Thyroid gland (tissue), 4 donors: ENCODE measurements at regions not wholly inside any gene's neighbourhood (a gene's known extent, or its start where the extent isn't known, plus 50 kb on each side); places are given as distances from the start of the nearest gene placed in this dataset.

Source experiments
- DNase-seq, 2 donors: peaks; one replicate each; pipeline ENCODE4 v3.0.0-alpha.2; 2019
- H3K27ac ChIP-seq, 3 donors: fragments of 200-600 bp; sonication (generic); 1 replicate in 2 of 3; 2 replicates in 1 of 3; pipeline ENCODE4 v1.5.1; 2016 to 2019; ENCODE audit warnings: mild to moderate bottlenecking in 1 of 3, moderate library complexity in 1 of 3
- H3K27me3 ChIP-seq: fragments of 200-600 bp; sonication (generic); one replicate; pipeline ENCODE4 v1.5.1; 2019
- H3K36me3 ChIP-seq, 2 donors: fragments of 200-600 bp; sonication (generic); one replicate each; pipeline ENCODE4 v1.5.1; 2016 to 2019
- H3K4me1 ChIP-seq, 2 donors: fragments of 200-600 bp; sonication (generic); one replicate each; pipeline ENCODE4 v1.5.1; 2017 to 2019
- H3K4me3 ChIP-seq, 3 donors: fragments of 200-600 bp; sonication (generic); replicated peaks in 1 of 3; 1 replicate in 2 of 3; 2 replicates in 1 of 3; pipeline ENCODE4 v1.5.1; 2016; ENCODE audit warnings: mild to moderate bottlenecking in 1 of 3
- H3K9me3 ChIP-seq: fragments of 200-600 bp; sonication (generic); one replicate; pipeline ENCODE4 v1.5.1; 2017
- CTCF ChIP-seq, 6 experiments: fragments of 200-600 bp in 3 of 6; fragments of 450-650 bp in 3 of 6; sonication (generic) in 3 of 6; IDR thresholded peaks; one replicate each; pipeline ENCODE4 v1.5.1; 2016 to 2019; ENCODE audit warnings: antibody characterized with exemption in 6 of 6, mild to moderate bottlenecking in 2 of 6, inconsistent platforms in 1 of 6, moderate library complexity in 1 of 6
- POLR2A ChIP-seq, 2 donors: fragments of 450-650 bp; IDR thresholded peaks; one replicate each; pipeline ENCODE4 v1.6.1; 2017; ENCODE audit warnings: antibody characterized with exemption in 2 of 2, mild to moderate bottlenecking in 2 of 2, moderate library complexity in 1 of 2
- WGBS, 2 donors: methylation state at CpG; one replicate each; pipeline ENCODE4 v1.1.5; 2017; 5-methylcytosine and 5-hydroxymethylcytosine counted together
- intact Hi-C: fragments of 100-400 bp; cut with DNase I; formaldehyde crosslinking; loops from one replicate; pipeline ENCODE4 v1.15.1; 2023

GRCh38 chr1:88499671-88500070 is 184.4 kb upstream of the PKN2 start:
- intact Hi-C loops = no loop called here
- H3K27ac ChIP-seq = no peak overlapping the region
- TF ChIP-seq POLR2A (IDR thresholded peaks at IDR 0.05) = no peak
- TF ChIP-seq CTCF (IDR thresholded peaks at IDR 0.05) = no peak

GRCh38 chr1:88502886-88503285 is 181.2 kb upstream of the PKN2 start:
- no peak overlapping the region for H3K27ac ChIP-seq
- H3K36me3 ChIP-seq = no peaks in the 10 kb centered on the region
- TF ChIP-seq CTCF (IDR thresholded peaks at IDR 0.05) (no peak), POLR2A (IDR thresholded peaks at IDR 0.05) (no peak)
- intact Hi-C loops = no loop called here
- WGBS, 2 donors = 81 to 84% methylated on average over 2 of the region's 2 CpGs
- no peaks in the 10 kb centered on the region for H3K27me3 ChIP-seq
- H3K9me3 ChIP-seq = no peaks in the 10 kb centered on the region
- H3K4me3 ChIP-seq = no peak overlapping the region
- DNase-seq = no peak
- H3K4me1 ChIP-seq = no peaks in the 10 kb centered on the region

More at GRCh38 chr1:88499671-88500070, 184.4 kb upstream of the PKN2 start:
- Histone ChIP-seq H3K4me3 (no peak overlapping the region), H3K27me3 (no peaks in the 10 kb centered on the region), H3K9me3 (no peaks in the 10 kb centered on the region), H3K36me3 (no peaks in the 10 kb centered on the region), H3K4me1 (no peaks in the 10 kb centered on the region)
- DNase-seq = no peak

- no peaks in the 10 kb centered on the region for H3K36me3 ChIP-seq
- DNase-seq = no peak
- H3K9me3 ChIP-seq = no peaks in the 10 kb centered on the region
- intact Hi-C loops = no loop called here
- no peaks in the 10 kb centered on the region for H3K4me1 ChIP-seq
- TF ChIP-seq POLR2A (IDR thresholded peaks at IDR 0.05) (no peak), CTCF (IDR thresholded peaks at IDR 0.05) (no peak)
- H3K4me3 ChIP-seq = no peak overlapping the region
- no peak overlapping the region for H3K27ac ChIP-seq
- no peaks in the 10 kb centered on the region for H3K27me3 ChIP-seq
Observed at GRCh38 chr1:88503646-88504045, 180.4 kb upstream of the PKN2 start.

GRCh38 chr1:88504601-88505000 is 179.5 kb upstream of the PKN2 start:
- TF ChIP-seq CTCF (IDR thresholded peaks at IDR 0.05) (no peak), POLR2A (IDR thresholded peaks at IDR 0.05) (no peak)
- Histone ChIP-seq H3K4me1 (no peaks in the 10 kb centered on the region), H3K4me3 (no peak overlapping the region), H3K36me3 (no peaks in the 10 kb centered on the region), H3K9me3 (no peaks in the 10 kb centered on the region), H3K27me3 (no peaks in the 10 kb centered on the region), H3K27ac (no peak overlapping the region)
- no peak for DNase-seq
- WGBS, 2 donors = 88 to 90% methylated on average over 1 of the region's 1 CpG
- intact Hi-C loops = no loop called here

- DNase-seq = no peak
- Histone ChIP-seq H3K27me3 (no peaks in the 10 kb centered on the region), H3K9me3 (no peaks in the 10 kb centered on the region), H3K4me1 (no peaks in the 10 kb centered on the region), H3K36me3 (no peaks in the 10 kb centered on the region), H3K27ac (no peak overlapping the region), H3K4me3 (no peak overlapping the region)
- intact Hi-C loops = no loop called here
- 76 to 79% methylated on average over 3 of the region's 3 CpGs for WGBS, 2 donors
- no peak for TF ChIP-seq POLR2A (IDR thresholded peaks at IDR 0.05)
- no peak for TF ChIP-seq CTCF (IDR thresholded peaks at IDR 0.05)
Observed at GRCh38 chr1:88509379-88509778, 174.7 kb upstream of the PKN2 start.
